Spleen (tissue), 11 donors: ENCODE measurements at regions not wholly inside any gene's neighbourhood (a gene's known extent, or its start where the extent isn't known, plus 50 kb on each side); places are given as distances from the start of the nearest gene placed in this dataset.

Experiments
- DNase-seq: peaks from one replicate; pipeline ENCODE4 v3.0.0-alpha.2; 2020
- H3K27ac ChIP-seq, 8 donors: fragments of 200-600 bp; sonication (generic) in 7 of 8; 1 replicate in 4 of 8; 2 replicates in 4 of 8; pipeline versions ENCODE4 v1.5.0 to v1.8.0; 2016 to 2021; ENCODE audit warnings: inconsistent platforms in 4 of 8, mild to moderate bottlenecking in 4 of 8, moderate library complexity in 1 of 8
- H3K27me3 ChIP-seq, 7 donors: fragments of 200-600 bp; sonication (generic) in 6 of 7; replicated peaks in 1 of 7; 1 replicate in 4 of 7; 2 replicates in 3 of 7; pipeline versions ENCODE4 v1.5.0 to v1.8.0; 2016 to 2021; ENCODE audit warnings: inconsistent platforms in 3 of 7, mild to moderate bottlenecking in 1 of 7
- H3K36me3 ChIP-seq, 6 donors: fragments of 200-600 bp; sonication (generic) in 5 of 6; 1 replicate in 4 of 6; 2 replicates in 2 of 6; pipeline versions ENCODE4 v1.5.0 to v1.8.0; 2016 to 2021; ENCODE audit warnings: inconsistent platforms in 2 of 6
- H3K4me1 ChIP-seq, 6 donors: fragments of 200-600 bp; sonication (generic) in 5 of 6; 1 replicate in 3 of 6; 2 replicates in 3 of 6; pipeline versions ENCODE4 v1.5.0 to v1.8.0; 2016 to 2021; ENCODE audit warnings: inconsistent platforms in 3 of 6
- H3K4me3 ChIP-seq, 8 donors: fragments of 200-600 bp; sonication (generic) in 7 of 8; 1 replicate in 4 of 8; 2 replicates in 4 of 8; pipeline versions ENCODE4 v1.5.0 to v1.8.0; 2016 to 2021; ENCODE audit warnings: inconsistent platforms in 4 of 8, mild to moderate bottlenecking in 4 of 8, moderate library complexity in 2 of 8
- H3K9me3 ChIP-seq, 8 donors: fragments of 200-600 bp; sonication (generic) in 7 of 8; 1 replicate in 4 of 8; 2 replicates in 4 of 8; pipeline versions ENCODE4 v1.5.0 to v1.8.0; 2016 to 2021; ENCODE audit warnings: inconsistent platforms in 4 of 8
- POLR2A ChIP-seq, 3 donors: fragments of 450-650 bp; IDR thresholded peaks; one replicate each; pipeline ENCODE4 v1.5.1; 2017; ENCODE audit warnings: antibody characterized with exemption in 3 of 3, mild to moderate bottlenecking in 1 of 3
- POLR2AphosphoS5 ChIP-seq, 3 donors: sonication (generic); formaldehyde crosslinking; IDR thresholded peaks; one replicate each; pipeline ENCODE4 v1.5.1; 2017; ENCODE audit warnings: antibody characterized with exemption in 3 of 3
- WGBS, 5 donors: extraction: QIAGEN DNeasy Blood & Tissue Kit in 3 of 5; methylation state at CpG; one replicate each; pipeline versions ENCODE4 v1.1.5 to v1.1.7; 2013 to 2018; 5-methylcytosine and 5-hydroxymethylcytosine counted together
- intact Hi-C: fragments of 100-400 bp; cut with DNase I; formaldehyde crosslinking; loops from one replicate; pipeline ENCODE4 v1.15.0; 2023; ENCODE audit warnings: low total_unique reads
- TF ChIP-seq, protein P1 (sequence below), 11 experiments: fragments of 200-600 bp in 7 of 11; fragments of 450-650 bp in 4 of 11; sonication (generic) in 4 of 11; IDR thresholded peaks in 8 of 11; conservative IDR thresholded peaks in 3 of 11; 1 replicate in 7 of 11; 2 replicates in 4 of 11; pipeline versions ENCODE4 v1.4.0 to v1.8.0; 2016 to 2021; ENCODE audit warnings: antibody characterized with exemption in 11 of 11, inconsistent platforms in 4 of 11, mild to moderate bottlenecking in 1 of 11
- donor health status: healthy with polysubstance abuse.
- donor health status: DM: no; HTN: no; CAD: no; lungs with moderate emphysema.
- donor health status: DM: no; HTN: no; CAD: no.
- donor health status: Bipolar disorder and iron deficiency.
- donor health status: healthy.
- donor health status: DM: no; HTN: no; CAD: no.
- donor health status: DM: yes; HTN: yes; CAD: no.

DNA sequence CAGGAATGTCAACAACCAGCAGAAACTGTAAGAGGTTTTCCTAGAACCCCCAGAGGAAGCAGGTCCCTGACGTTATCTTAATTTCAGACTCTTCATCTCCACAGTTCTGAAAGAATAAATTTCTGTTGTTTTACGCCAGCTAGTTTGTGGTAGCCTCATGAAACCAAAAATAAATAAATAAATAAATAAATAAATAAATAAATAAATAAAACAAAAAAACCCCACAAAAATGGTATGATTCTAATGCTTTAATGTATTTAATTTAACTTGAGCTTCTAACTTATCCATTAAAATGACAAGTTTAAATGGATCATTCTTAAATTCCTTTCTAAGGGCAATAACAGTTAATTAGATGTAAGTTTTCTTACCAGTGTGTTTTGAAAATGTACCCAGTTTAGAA, 293.8 kb upstream of the ADAMTS5 start:
- Histone ChIP-seq H3K27me3 (no peaks in the 10 kb centered on the region), H3K4me3 (no peak overlapping the region), H3K4me1 (no peaks in the 10 kb centered on the region), H3K36me3 (no peaks in the 10 kb centered on the region), H3K9me3 (no peaks in the 10 kb centered on the region), H3K27ac (no peak overlapping the region)
- intact Hi-C loops = no loop called here
- 83 to 92% (median 89%) methylated on average over 2 of the region's 2 CpGs for WGBS, 5 donors
- TF ChIP-seq POLR2A (IDR thresholded peaks at IDR 0.05) = no peak
- TF ChIP-seq POLR2AphosphoS5 (IDR thresholded peaks at IDR 0.05) = no peak
- TF ChIP-seq, protein P1, sequence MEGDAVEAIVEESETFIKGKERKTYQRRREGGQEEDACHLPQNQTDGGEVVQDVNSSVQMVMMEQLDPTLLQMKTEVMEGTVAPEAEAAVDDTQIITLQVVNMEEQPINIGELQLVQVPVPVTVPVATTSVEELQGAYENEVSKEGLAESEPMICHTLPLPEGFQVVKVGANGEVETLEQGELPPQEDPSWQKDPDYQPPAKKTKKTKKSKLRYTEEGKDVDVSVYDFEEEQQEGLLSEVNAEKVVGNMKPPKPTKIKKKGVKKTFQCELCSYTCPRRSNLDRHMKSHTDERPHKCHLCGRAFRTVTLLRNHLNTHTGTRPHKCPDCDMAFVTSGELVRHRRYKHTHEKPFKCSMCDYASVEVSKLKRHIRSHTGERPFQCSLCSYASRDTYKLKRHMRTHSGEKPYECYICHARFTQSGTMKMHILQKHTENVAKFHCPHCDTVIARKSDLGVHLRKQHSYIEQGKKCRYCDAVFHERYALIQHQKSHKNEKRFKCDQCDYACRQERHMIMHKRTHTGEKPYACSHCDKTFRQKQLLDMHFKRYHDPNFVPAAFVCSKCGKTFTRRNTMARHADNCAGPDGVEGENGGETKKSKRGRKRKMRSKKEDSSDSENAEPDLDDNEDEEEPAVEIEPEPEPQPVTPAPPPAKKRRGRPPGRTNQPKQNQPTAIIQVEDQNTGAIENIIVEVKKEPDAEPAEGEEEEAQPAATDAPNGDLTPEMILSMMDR (IDR thresholded peaks at IDR 0.05 in 8 of 11, conservative IDR thresholded peaks at IDR 0.05 in 3 of 11) = no peak
- no peak for DNase-seq

DNA sequence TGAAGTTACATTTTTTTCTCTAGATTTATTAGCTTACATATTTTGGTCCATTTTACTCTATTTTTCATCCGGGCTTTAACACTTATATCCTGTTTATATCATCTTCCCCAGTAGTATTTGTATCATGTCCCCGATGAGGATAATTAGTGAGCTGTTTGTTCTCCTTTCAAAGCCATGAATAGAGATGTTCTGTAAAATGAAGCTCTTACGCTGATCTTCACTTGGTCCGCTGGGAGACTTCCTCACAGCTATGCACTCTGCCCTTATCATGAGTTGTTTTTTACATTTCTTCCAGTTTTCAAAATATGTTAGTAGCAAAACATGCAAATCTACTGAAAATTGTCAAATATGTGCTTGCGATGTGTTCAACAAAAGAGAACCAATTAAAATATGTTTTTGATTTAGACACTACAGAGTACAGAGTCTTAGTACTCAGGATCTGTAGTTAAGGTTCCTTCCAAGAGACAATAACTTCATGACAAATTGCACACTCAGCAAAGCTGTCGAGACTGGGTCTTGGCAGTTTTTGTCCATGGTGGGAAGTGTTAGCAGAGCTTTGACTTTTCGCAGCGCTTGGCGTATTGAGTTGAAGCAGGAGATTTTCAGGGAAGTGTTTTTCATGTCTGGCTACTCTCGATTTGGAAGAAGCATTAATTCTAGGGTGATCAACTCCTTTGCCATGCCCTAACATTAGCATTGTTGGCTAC, 292.0 kb upstream of the ADAMTS5 start:
- intact Hi-C loops = no loop called here
- H3K4me3 ChIP-seq = no peak overlapping the region
- H3K27me3 ChIP-seq = no peaks in the 10 kb centered on the region
- TF ChIP-seq, protein P1 (IDR thresholded peaks at IDR 0.05 in 8 of 11, conservative IDR thresholded peaks at IDR 0.05 in 3 of 11) = no peak
- TF ChIP-seq POLR2AphosphoS5 (IDR thresholded peaks at IDR 0.05) (no peak), POLR2A (IDR thresholded peaks at IDR 0.05) (no peak)
- no peaks in the 10 kb centered on the region for H3K9me3 ChIP-seq
- H3K36me3 ChIP-seq = no peaks in the 10 kb centered on the region
- 89 to 96% (median 93%) methylated on average over 10 of the region's 10 CpGs for WGBS, 5 donors
- no peak for DNase-seq
- H3K4me1 ChIP-seq = no peaks in the 10 kb centered on the region
- no peak overlapping the region for H3K27ac ChIP-seq

DNA sequence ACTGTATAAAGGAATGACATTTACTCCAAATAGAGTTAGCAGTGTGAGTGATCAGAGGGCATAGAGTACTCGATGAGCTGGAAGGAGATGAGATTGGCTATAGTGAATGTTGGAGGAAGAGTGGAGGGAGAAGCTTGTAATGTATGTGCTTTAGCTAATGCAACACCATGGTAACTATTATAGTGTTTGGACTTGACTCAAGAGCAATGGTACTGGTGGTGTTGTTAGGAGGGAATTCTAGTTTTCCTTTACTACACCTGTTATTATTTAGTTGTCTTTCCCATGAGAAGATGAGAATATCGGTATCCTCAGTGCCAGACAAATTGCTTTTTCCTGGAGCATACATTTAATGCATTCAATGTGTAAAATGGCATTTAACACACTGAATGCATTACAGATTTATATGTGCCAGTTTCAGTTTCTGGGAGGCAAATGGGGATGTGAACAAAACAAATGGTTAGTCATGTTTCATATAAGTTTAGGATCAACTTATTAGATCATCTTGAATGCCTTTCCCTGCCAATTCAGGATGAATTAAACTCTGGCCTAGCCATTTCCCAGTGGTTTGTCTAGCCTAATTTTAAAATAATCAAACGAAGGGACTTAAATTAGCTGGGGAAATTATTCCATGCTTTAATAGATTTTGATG, 291.1 kb upstream of the ADAMTS5 start:
- Histone ChIP-seq H3K9me3 (no peaks in the 10 kb centered on the region), H3K4me1 (no peaks in the 10 kb centered on the region), H3K27ac (no peak overlapping the region), H3K36me3 (no peaks in the 10 kb centered on the region), H3K27me3 (no peaks in the 10 kb centered on the region), H3K4me3 (no peak overlapping the region)
- WGBS, 5 donors = 59 to 81% (median 65%) methylated on average over 3 of the region's 3 CpGs
- no peak for TF ChIP-seq POLR2AphosphoS5 (IDR thresholded peaks at IDR 0.05)
- TF ChIP-seq, protein P1 (IDR thresholded peaks at IDR 0.05 in 8 of 11, conservative IDR thresholded peaks at IDR 0.05 in 3 of 11) = no peak
- no peak for TF ChIP-seq POLR2A (IDR thresholded peaks at IDR 0.05)
- intact Hi-C loops = no loop called here
- no peak for DNase-seq

DNA sequence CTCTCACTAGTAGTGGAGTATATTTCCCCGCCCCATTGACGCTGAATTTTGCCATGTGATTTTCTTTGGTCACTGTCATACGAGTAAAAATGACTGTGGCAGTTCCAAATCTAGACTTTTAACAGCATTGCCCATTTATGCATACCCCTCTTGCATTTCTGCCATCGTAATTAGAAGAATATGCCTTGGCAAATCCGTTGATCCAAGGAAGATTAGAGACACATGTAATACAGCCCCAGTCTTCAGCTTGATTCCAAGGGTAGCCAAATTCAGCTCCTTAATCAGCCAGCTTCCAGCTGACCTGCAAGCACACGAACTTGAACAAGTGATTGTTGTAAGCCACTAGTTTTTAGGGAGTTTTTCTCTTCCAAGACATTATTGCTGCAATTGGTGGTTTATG, 290.3 kb upstream of the ADAMTS5 start:
- no peaks in the 10 kb centered on the region for H3K36me3 ChIP-seq
- H3K27ac ChIP-seq = no peak overlapping the region
- H3K9me3 ChIP-seq = no peaks in the 10 kb centered on the region
- WGBS, 5 donors = 54 to 77% (median 70%) methylated on average over 6 of the region's 6 CpGs
- H3K27me3 ChIP-seq = no peaks in the 10 kb centered on the region
- no peaks in the 10 kb centered on the region for H3K4me1 ChIP-seq
- TF ChIP-seq POLR2A (IDR thresholded peaks at IDR 0.05) (no peak), POLR2AphosphoS5 (IDR thresholded peaks at IDR 0.05) (no peak)
- TF ChIP-seq, protein P1 (IDR thresholded peaks at IDR 0.05 in 8 of 11, conservative IDR thresholded peaks at IDR 0.05 in 3 of 11) = no peak
- intact Hi-C loops = no loop called here
- H3K4me3 ChIP-seq = no peak overlapping the region
- no peak for DNase-seq
